ENCODE measurements at regions not wholly inside any gene's neighbourhood (a gene's known extent, or its start where the extent isn't known, plus 50 kb on each side); places are given as distances from the start of the nearest gene placed in this dataset.

- no peak for TF ChIP-seq CTCF (IDR thresholded peaks at IDR 0.05; ENCODE audit: extremely low read depth, missing control alignments)
These were observed 393.7 kb downstream of the FOXO1 start for GRCh38 chr13:40272776-40273139.

DNA sequence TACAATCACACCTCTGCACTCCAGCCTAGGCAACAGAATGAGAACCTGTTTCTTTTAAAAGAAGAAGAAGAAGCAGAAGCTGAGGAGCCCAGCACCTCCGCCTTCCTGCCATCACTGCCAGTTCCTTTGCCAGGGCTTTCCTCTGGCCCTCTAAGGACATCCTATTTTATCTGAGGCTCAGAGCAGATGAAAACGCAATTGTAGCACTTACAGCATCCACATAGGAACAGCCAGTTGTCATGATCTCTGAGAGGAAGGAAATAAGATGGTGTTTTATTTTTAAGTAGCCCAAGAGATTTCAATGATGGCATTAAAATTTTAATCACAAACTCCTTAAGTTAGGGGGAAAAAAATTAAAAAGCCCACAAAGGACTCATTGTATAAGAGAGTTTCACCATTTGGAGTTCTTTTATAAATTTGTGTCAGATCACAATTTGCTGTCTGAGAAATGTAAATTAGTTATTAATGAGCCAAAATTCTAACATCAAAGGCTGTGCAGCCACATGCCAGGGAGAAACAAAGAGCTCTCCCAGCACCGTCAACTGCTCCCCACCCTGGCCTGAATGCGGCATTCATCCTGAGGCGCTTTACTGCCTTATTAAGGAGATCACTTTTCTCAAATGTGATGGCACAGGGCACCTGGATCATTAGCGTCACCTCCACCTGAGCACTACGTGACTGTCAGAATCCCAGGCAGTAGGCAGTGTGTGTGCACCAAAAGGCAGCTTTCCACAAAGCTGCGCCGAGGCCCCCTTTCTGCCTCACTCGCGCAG is 393.0 kb downstream of the FOXO1 start:
- DNase-seq (ENCODE audit: low spot score) = no peak
- no peak for TF ChIP-seq CTCF (IDR thresholded peaks at IDR 0.05; ENCODE audit: extremely low read depth, missing control alignments)

More at GRCh38 chr13:40272776-40273139, 393.7 kb downstream of the FOXO1 start:
- DNase-seq (ENCODE audit: low spot score) = no peak

DNA sequence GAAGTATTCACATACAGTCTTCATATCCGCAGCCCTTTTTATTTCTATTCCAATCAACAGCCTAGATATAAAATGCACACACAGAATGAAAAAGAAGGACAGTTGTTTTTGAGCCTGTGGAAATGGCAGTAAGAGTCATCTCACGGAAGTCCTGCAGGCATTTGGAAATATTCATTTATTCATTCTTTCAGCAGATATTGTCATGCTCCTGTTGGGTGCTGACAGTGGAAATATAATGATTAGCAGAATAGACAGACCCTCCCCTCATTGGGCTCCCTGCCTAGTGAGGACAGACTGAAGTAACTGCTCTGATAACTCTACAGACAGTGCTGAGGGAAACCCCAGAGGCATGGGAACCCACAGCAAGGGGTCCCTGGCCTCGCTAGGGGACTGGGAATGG is 392.3 kb downstream of the FOXO1 start:
- TF ChIP-seq CTCF (IDR thresholded peaks at IDR 0.05; ENCODE audit: extremely low read depth, missing control alignments) = no peak
- DNase-seq (ENCODE audit: low spot score) = no peak

DNA sequence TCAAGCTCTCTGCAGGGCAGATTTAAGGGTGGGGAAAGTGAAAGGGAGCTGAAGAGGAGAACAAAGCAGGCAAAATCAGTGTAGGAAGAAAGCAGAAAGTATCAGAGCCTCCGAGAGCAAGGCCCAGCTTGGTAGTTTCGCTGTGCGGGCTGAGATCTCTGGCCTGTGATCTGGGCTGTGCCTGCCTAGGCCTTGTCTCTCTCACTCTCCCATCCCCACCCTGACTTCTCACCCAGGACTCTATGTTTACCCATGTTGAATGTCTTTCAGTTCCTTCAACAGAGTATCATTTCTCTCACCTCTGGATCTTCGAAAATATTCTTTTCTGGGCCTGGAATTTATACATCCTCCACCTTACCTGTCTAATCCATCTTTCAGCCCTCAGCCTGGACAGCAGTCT is 391.3 kb downstream of the FOXO1 start:
- DNase-seq (ENCODE audit: low spot score) = no peak
- TF ChIP-seq CTCF (IDR thresholded peaks at IDR 0.05; ENCODE audit: extremely low read depth, missing control alignments) = no peak

DNA sequence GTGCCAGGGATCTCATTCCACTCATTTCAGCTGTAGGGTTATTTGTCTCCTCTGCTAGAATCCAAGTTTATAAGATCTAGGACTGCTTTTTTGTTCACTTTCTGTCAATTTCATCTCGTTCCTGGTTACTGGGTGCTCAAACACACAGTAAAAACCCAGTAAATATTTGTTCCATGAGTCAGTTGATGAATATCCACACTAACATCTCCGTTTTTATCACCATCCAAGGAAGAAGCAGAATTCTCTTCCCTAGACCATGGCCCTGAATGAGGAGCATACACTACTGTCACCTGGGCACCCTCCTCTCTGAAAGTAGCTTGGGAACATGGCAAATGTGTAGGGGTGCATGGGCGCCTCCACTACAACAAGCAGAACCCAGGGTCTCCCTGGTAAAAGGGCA is 390.8 kb downstream of the FOXO1 start:
- no peak for DNase-seq (ENCODE audit: low spot score)
- no peak for TF ChIP-seq CTCF (IDR thresholded peaks at IDR 0.05; ENCODE audit: extremely low read depth, missing control alignments)

DNA sequence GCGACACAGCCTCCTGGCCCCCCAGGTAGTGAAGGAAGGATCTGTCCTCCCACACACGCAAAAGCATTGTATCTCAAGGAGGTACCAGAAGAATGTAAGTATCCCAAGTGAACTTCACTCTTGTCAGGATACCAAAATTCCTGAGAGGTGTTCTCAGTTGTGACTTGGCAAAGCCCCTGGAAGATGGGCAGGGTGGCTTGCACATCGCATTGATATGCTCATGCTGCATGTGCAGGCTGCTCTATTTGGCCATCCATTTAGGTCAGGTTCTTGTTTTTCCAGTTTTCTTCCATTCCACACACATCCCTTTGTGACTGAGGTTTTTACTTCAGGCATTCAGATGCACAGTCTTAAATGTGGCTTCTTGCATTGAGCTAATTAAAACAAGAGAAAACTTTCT is 382.8 kb downstream of the FOXO1 start:
- DNase-seq (ENCODE audit: low spot score) = no peak
- TF ChIP-seq CTCF (IDR thresholded peaks at IDR 0.05; ENCODE audit: extremely low read depth, missing control alignments) = no peak

DNA sequence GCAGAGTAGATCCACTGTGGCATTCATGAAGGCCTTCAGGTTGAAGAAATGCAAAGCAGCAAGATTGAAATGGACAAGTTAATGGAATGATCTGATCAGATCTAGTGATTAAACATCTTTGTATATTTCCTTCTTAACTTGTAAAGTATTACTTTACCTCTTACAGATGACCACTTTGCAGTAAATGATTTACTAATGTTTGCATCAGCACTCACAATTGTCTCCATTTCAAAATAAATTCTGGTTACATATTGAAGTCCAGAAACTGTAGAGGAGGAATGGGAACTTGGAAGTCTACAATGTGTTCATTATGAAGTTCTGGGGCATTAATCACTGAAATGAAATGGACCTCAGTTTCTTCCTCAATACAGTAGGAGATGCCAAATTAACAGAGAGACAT is 380.8 kb downstream of the FOXO1 start:
- DNase-seq (ENCODE audit: low spot score) = no peak
- TF ChIP-seq CTCF (IDR thresholded peaks at IDR 0.05; ENCODE audit: extremely low read depth, missing control alignments) = no peak

Measured in GM20000 (cell line).